ENCODE measurements at regions not wholly inside any gene's neighbourhood (a gene's known extent, or its start where the extent isn't known, plus 50 kb on each side); places are given as distances from the start of the nearest gene placed in this dataset.

DNA sequence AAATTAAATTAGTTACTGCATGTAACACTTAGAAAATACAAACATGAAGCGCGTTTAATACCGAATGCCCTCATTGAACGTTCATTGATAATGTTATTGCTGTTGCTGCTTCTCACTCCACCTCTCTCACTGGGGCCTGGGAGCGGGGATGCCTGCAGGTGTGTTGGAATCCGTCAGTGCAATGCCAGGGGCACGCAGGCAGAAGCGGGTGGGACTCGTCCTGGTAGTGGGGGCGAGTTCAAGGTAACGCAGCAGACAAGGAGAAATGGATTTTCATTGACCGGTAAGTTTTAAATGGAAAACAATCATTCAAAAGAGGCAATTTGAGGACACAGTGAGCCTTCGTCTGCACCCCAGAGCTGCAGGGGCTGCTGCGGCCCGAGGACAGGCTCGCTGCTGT lies 71.2 kb upstream of the AFDN start:
- no peak for DNase-seq (ENCODE audit: low read depth in 2 of 2)

DNA sequence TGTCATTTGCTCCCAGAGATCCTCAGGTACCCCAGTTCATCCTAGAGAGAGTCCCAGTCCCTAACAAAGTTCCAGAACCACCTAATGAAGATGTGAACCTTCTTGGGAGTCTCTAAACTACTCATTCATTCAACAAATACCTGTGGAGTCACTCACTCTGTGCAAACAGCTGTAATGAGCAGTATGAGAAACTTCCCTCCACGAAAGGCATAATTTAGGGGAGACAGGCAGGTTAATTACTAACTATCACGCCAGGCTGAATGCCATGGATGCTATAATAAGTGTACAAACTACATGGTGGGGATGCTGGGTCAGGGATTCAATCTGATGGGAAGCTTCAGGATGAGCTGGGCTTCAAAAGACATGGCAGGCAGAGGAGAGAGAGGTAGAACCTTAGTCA lies 70.1 kb upstream of the AFDN start:
- DNase-seq (ENCODE audit: low read depth in 2 of 2): no peak

DNA sequence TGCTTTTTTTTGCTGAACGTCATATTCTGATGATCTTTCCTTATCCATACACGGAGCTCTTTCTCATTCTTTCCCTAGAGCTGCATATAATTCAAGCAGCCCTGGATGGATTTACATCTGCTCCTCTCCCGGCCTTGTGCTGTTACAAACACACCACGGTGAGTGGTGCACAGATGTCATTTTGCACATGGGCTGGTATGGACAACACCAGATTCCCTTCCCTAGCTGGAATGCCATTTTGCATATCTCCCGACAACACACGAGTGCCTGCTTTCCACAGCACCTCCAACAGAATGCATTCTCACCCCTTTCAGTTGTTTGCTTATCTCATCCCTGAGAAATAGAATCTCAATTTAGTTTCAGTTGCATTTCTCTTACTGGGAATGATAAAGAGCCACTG lies 69.5 kb upstream of the AFDN start:
- DNase-seq (ENCODE audit: low read depth in 2 of 2): no peak

- no peak for DNase-seq (ENCODE audit: low read depth in 2 of 2)
Measured at GRCh38 chr6:167757821-167758220, 68.9 kb upstream of the AFDN start.

GRCh38 chr6:167758309-167759023 lies 68.2 kb upstream of the AFDN start:
- DNase-seq (ENCODE audit: low read depth in 2 of 2): no peak

- no peak for DNase-seq (ENCODE audit: low read depth in 2 of 2)
Measured at GRCh38 chr6:167759206-167759605, 67.5 kb upstream of the AFDN start.

- no peak for DNase-seq (ENCODE audit: low read depth in 2 of 2)
Measured at GRCh38 chr6:167759912-167760311, 66.8 kb upstream of the AFDN start.

DNA sequence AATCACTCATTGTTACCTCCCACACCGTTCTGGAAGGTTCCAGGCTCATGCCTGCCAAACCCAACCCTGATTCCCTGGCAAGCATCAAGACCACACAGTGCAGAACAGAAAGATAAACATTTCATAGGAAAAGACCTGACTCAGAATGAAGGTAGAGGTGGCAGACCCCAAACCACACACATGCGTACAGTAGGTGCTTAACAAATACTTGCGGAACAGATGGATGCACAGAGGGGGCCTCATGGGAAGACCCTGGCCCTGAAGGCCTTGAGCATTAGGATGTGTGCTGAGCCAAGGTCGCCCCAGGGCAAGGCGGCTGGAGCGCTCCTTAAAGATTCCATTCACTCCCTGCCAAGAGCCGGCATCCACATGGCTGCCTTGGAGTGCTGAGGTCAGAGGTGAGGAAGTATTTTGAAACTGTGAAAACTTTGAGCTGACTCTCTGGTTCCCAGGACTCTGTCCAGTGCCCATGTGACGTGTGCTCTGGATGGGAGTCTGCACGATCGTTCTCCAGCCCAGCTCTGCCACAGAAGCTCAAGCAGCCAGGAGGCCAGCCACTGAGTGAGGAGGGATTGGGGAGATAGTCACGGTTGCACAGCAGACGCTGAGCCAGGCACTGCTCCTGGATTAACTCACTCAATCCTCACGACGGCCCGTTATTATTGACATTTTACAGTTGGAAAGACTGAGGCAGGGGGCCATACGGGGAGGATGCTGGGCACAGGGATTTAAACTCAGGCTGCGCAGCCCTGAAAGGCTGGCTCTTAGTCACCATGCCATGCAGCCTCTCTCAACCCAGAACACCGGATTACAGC lies 65.5 kb upstream of the AFDN start:
- DNase-seq (ENCODE audit: low read depth in 2 of 2): no peak

- no peak for DNase-seq (ENCODE audit: low read depth in 2 of 2)
Measured at GRCh38 chr6:167761794-167762258, 64.9 kb upstream of the AFDN start.

- no peak for DNase-seq (ENCODE audit: low read depth in 2 of 2)
Measured at GRCh38 chr6:167762259-167762962, 64.3 kb upstream of the AFDN start.

GRCh38 chr6:167763056-167763944 lies 63.4 kb upstream of the AFDN start:
- DNase-seq (ENCODE audit: low read depth in 2 of 2): no peak

GRCh38 chr6:167764215-167764614 lies 62.5 kb upstream of the AFDN start:
- DNase-seq (ENCODE audit: low read depth in 2 of 2): no peak

- no peak for DNase-seq (ENCODE audit: low read depth in 2 of 2)
Measured at GRCh38 chr6:167764713-167765479, 61.8 kb upstream of the AFDN start.

DNA sequence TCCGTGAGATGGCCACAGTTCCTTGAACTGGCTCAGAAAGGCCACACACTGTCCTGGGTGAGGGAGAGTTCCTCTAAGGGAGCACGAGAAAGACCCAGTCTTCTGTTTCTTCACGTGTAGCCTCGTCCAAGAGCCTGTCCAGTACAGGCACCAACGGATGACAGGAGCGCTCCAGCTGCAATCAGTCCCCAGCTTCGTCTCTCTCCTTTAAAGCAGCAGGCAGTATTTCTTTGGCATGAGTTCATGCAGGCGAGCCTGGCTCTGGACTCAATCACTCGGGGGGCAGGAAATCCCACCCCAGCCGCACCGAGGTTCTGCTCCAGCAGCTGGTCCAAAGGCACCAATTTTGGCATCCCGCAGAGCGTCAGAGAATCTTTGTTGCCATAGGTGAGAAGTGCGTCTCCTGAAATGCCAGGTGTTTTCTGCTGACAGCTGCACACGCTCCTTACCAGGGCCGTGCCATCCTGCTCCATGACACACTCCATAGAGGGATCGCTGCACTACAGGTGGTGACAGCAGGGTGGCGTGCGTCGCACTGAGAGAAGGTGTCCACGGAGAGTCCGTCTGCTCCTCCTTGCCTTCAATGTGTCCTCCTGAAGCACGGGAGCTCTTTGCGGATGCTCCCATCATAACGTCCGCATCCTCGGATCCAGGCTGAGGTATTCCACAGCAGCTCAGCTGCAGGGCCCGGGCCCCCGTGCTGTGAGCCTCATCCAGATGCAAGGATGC lies 59.6 kb upstream of the AFDN start:
- DNase-seq (ENCODE audit: low read depth in 2 of 2): no peak

GRCh38 chr6:167767715-167768107 lies 59.0 kb upstream of the AFDN start:
- no peak for DNase-seq (ENCODE audit: low read depth in 2 of 2)

- DNase-seq (ENCODE audit: low read depth in 2 of 2): no peak
Measured at GRCh38 chr6:167768471-167769215, 58.1 kb upstream of the AFDN start.

DNA sequence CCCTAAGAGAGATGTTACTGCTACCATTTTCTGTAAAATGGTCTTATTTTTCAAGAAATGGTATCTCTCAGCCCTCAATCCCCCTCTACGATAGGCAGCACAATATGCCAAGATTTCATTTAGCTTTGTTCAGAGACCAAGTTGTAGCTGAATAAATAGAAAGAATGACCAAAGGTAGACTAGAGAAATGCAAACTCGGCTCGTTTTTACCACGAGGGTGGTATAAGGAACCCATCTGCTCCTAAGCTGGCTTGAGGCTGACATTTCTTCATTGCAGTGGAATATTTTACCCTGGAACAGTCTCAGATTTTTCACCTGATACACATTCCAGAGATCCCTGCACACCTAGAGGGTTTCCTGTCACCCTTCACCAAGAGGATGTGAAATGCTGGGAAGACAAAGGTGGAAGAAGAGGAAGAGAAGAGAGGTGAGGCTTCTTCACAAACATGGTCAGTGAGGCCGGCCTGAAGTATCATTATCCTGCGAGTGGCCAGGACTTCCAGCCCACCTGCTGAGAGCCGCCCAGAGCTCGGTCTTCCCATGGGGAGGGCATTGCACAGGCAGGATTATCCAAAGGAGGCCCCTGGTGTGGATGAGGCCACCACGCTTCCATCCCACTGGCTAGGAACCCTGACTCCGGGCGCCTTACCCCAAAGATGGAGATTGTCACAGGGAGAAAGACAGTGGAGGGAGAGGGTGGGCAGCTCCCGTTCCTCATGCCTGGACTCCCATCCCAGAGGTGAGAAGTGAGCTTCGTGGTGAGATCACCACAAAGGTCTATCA lies 57.1 kb upstream of the AFDN start:
- DNase-seq (ENCODE audit: low read depth in 2 of 2): no peak

DNA sequence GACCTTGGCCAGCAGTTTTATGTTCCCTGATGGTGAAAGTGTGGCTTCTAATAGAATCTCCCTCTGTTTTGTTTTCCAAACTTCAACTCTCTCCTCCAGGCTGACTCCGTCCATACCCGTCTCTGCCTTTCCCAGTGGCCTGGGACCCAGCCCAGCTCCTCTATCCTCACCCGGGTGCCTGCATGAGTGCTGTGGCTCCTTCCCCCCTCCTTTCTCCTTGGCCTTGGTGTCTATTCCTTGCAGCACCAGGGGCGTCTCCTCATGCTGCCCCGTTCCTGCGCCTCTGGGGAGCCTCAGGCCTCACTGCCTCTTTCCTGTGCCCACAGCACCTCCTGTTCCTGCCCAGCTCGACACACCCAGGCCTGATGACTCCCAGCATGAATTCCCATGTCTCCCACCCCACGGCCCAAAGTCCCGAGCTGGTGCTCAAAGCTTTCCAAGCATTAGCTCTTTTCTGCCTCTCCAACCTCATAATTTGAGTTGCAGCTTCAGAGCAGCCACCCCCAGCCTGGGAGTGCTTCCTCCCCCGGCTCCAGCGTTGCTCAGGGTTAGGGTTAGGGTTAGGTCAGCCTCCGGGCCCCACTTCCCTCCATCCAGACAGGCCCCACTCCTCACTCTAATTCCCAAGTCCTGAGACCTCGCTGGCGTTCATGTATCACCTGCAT lies 56.3 kb upstream of the AFDN start:
- DNase-seq (ENCODE audit: low read depth in 2 of 2): no peak
